ENCODE measurements at regions not wholly inside any gene's neighbourhood (a gene's known extent, or its start where the extent isn't known, plus 50 kb on each side); places are given as distances from the start of the nearest gene placed in this dataset.

DNA sequence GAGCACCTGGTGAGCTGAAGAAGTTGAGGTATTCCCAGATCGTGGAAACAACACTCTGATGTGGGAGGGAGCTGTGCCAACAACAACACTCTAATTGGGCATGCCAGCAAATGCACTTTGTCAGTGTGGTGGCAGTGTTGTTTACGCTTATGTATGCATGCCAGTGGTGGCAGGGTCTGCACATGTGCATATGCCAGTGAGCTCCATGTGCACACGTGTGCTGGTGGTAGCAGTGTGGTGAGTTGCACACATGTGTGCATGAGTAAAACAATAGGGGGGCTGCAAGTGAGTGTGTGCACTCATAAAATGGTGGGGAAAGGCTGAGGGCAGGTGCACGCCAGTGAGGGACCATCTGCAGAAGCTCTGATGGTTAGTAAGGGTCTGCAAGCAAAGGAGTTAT lies 134.2 kb downstream of the DMRTA1 start:
- no peaks in the 10 kb centered on the region for H3K4me1 Mint-ChIP-seq (ENCODE audit: low read depth)
- H3K27ac Mint-ChIP-seq = no peak overlapping the region
- no peak for DNase-seq (ENCODE audit: low spot score, unreplicated experiment)
- peaks cover 24% of the 10 kb centered on the region for H3K9me3 Mint-ChIP-seq (ENCODE audit: low read depth)
- H3K36me3 Mint-ChIP-seq (ENCODE audit: insufficient read depth) = no peaks in the 10 kb centered on the region
- no peak overlapping the region for H3K4me3 Mint-ChIP-seq (ENCODE audit: low read depth)
- no peaks in the 10 kb centered on the region for H3K27me3 Mint-ChIP-seq
- TF ChIP-seq, protein P1, sequence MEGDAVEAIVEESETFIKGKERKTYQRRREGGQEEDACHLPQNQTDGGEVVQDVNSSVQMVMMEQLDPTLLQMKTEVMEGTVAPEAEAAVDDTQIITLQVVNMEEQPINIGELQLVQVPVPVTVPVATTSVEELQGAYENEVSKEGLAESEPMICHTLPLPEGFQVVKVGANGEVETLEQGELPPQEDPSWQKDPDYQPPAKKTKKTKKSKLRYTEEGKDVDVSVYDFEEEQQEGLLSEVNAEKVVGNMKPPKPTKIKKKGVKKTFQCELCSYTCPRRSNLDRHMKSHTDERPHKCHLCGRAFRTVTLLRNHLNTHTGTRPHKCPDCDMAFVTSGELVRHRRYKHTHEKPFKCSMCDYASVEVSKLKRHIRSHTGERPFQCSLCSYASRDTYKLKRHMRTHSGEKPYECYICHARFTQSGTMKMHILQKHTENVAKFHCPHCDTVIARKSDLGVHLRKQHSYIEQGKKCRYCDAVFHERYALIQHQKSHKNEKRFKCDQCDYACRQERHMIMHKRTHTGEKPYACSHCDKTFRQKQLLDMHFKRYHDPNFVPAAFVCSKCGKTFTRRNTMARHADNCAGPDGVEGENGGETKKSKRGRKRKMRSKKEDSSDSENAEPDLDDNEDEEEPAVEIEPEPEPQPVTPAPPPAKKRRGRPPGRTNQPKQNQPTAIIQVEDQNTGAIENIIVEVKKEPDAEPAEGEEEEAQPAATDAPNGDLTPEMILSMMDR (IDR thresholded peaks at IDR 0.05; ENCODE audit: unreplicated experiment) = no peak

DNA sequence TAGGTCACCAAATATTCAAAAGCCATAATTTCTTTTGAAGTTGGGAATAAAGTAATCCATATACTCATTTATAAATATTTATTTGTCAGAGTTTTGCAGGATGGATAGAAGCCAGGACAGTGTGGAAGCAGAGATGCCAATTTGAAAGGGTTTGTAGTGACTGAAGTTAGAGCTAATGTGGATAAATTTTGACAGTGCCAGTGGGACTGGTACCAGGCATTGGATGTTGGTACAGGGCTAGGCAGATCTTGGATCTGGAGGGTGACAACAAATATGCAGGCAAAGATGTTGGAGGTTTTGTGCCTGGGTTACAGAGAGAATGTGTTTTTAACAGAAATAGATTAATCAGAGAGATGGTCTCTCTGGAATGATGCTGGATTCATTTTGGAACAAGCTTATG lies 135.6 kb downstream of the DMRTA1 start:
- H3K36me3 Mint-ChIP-seq (ENCODE audit: insufficient read depth) = no peaks in the 10 kb centered on the region
- TF ChIP-seq, protein P1 (IDR thresholded peaks at IDR 0.05; ENCODE audit: unreplicated experiment) = no peak
- peaks cover 18% of the 10 kb centered on the region for H3K9me3 Mint-ChIP-seq (ENCODE audit: low read depth)
- H3K4me1 Mint-ChIP-seq (ENCODE audit: low read depth) = no peaks in the 10 kb centered on the region
- H3K4me3 Mint-ChIP-seq (ENCODE audit: low read depth) = no peak overlapping the region
- no peaks in the 10 kb centered on the region for H3K27me3 Mint-ChIP-seq
- no peak for DNase-seq (ENCODE audit: low spot score, unreplicated experiment)
- no peak overlapping the region for H3K27ac Mint-ChIP-seq

DNA sequence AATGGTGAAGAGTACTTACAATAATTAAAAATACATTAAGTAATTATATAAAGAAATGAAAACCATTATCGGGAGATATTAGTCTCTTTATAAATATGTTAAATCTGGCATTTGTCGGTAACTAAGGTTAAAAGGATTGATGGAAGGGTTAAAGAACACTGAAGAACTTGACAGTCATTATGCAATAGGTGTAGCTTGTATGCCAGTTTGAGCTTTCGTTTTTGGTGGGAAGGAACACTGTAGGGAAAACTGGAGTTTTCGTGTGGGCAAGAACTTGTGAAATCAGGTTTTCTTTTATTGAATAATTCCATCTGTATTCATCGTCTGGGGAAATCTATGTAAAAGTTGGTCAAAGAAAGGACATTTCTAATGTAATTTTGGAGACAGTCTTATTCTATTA lies 142.3 kb downstream of the DMRTA1 start:
- Mint-ChIP-seq H3K27me3 (no peaks in the 10 kb centered on the region), H3K27ac (no peak overlapping the region), H3K4me3 (ENCODE audit: low read depth) (no peak overlapping the region), H3K9me3 (ENCODE audit: low read depth) (no peaks in the 10 kb centered on the region), H3K4me1 (ENCODE audit: low read depth) (no peaks in the 10 kb centered on the region), H3K36me3 (ENCODE audit: insufficient read depth) (no peaks in the 10 kb centered on the region)
- TF ChIP-seq, protein P1 (IDR thresholded peaks at IDR 0.05; ENCODE audit: unreplicated experiment) = no peak
- no peak for DNase-seq (ENCODE audit: low spot score, unreplicated experiment)

DNA sequence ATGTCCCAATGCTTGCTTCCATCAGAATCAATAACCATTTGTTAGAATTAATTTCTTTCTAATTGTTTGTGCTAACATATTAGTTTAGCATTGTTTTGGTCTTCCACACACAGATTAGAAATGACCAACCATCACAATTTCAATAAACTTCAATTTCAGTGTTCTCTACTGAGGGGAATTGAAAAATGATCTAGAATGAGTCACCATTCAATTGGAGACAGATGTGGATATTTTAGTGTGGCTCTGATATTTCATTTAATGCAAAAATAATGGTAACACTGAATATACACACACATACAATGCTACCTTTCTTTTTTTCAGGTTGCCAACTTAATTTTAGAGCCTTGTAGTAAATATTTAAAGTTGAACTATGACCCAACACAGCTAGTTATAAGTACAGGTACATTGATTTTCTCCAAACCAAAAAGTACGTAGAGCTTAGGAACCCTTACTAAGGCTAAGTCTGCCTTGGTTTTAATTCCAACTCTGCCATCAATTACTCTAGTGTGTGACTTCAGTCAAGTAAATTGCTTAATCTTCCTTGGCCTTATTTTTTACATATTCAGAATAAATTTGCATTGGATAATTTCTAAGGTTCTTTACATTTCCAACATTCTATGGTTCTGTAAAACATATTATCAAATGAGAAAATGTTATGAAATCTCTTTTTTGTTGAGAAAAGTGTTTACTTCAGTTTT lies 143.9 kb downstream of the DMRTA1 start:
- no peaks in the 10 kb centered on the region for H3K9me3 Mint-ChIP-seq (ENCODE audit: low read depth)
- DNase-seq (ENCODE audit: low spot score, unreplicated experiment) = no peak
- H3K4me3 Mint-ChIP-seq (ENCODE audit: low read depth) = no peak overlapping the region
- H3K4me1 Mint-ChIP-seq (ENCODE audit: low read depth) = no peaks in the 10 kb centered on the region
- TF ChIP-seq, protein P1 (IDR thresholded peaks at IDR 0.05; ENCODE audit: unreplicated experiment) = no peak
- H3K36me3 Mint-ChIP-seq (ENCODE audit: insufficient read depth) = no peaks in the 10 kb centered on the region
- H3K27ac Mint-ChIP-seq = no peak overlapping the region
- no peaks in the 10 kb centered on the region for H3K27me3 Mint-ChIP-seq

DNA sequence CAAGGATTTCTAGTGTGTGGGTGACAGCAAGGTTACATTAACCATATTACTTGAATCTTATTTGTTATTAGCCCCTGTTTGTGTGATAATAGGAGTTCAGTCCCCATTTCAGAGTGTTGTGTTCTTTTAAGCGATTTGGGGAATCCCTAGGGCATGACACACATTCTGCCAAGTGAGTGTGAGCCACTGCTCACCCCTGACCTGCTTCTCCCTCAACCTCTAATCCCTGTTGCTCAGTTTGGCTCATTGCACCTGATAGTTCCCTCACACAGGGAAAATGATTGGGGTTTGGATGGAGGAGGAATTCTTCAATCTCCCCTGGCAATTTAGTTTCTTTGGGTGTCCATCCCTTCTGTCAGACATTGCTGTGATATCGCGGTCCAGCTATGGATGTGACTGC lies 149.2 kb downstream of the DMRTA1 start:
- TF ChIP-seq, protein P1 (IDR thresholded peaks at IDR 0.05; ENCODE audit: unreplicated experiment) = no peak
- no peaks in the 10 kb centered on the region for H3K36me3 Mint-ChIP-seq (ENCODE audit: insufficient read depth)
- no peaks in the 10 kb centered on the region for H3K4me1 Mint-ChIP-seq (ENCODE audit: low read depth)

More for the DNA sequence above, 149.2 kb downstream of the DMRTA1 start:
- no peaks in the 10 kb centered on the region for H3K9me3 Mint-ChIP-seq (ENCODE audit: low read depth)
- no peak overlapping the region for H3K4me3 Mint-ChIP-seq (ENCODE audit: low read depth)
- H3K27ac Mint-ChIP-seq = no peak overlapping the region
- no peak for DNase-seq (ENCODE audit: low spot score, unreplicated experiment)
- H3K27me3 Mint-ChIP-seq = no peaks in the 10 kb centered on the region

Measured in progenitor cell of endocrine pancreas (in vitro differentiated cells).